Neuronal stem cell (in vitro differentiated cells): ENCODE measurements at regions not wholly inside any gene's neighbourhood (a gene's known extent, or its start where the extent isn't known, plus 50 kb on each side); places are given as distances from the start of the nearest gene placed in this dataset. TPM values are rescaled to one million over a fixed set of nuclear protein-coding genes. Genes with fewer than 3 reads are reported as not detected.

Experiments used
- DNase-seq: peaks from one replicate; pipeline ENCODE4 v3.0.0-alpha.2; 2013; ENCODE audit warnings: low spot score
- H2AFZ ChIP-seq: one replicate; pipeline ENCODE4 v1.6.1; 2013; ENCODE audit warnings: mild to moderate bottlenecking, low read length, inconsistent platforms
- H2AK5ac ChIP-seq: 2 replicates; pipeline ENCODE4 v1.6.1; 2013; ENCODE audit warnings: low read depth, mild to moderate bottlenecking, inconsistent platforms, low read length, moderate library complexity, mixed read lengths
- H2BK120ac ChIP-seq: 2 replicates; pipeline ENCODE4 v1.6.1; 2013; ENCODE audit warnings: low read depth, mild to moderate bottlenecking, inconsistent platforms, low read length, moderate library complexity, mixed read lengths
- H2BK12ac ChIP-seq: one replicate; pipeline ENCODE4 v1.6.1; 2013; ENCODE audit warnings: low read length, inconsistent platforms
- H2BK15ac ChIP-seq: 2 replicates; pipeline ENCODE4 v1.6.1; 2013; ENCODE audit warnings: mild to moderate bottlenecking, low read length, inconsistent platforms, mixed read lengths
- H2BK5ac ChIP-seq: one replicate; pipeline ENCODE4 v1.6.1; 2013; ENCODE audit warnings: inconsistent platforms, mild to moderate bottlenecking, low read length, moderate library complexity
- H3K14ac ChIP-seq: one replicate; pipeline ENCODE4 v1.6.1; 2013; ENCODE audit warnings: low read length, inconsistent platforms
- H3K18ac ChIP-seq: 2 replicates; pipeline ENCODE4 v1.6.1; 2013; ENCODE audit warnings: low read length, inconsistent platforms
- H3K23ac ChIP-seq: 2 replicates; pipeline ENCODE4 v1.6.1; 2013; ENCODE audit warnings: low read depth, mild to moderate bottlenecking, mixed read lengths, low read length, inconsistent platforms; ENCODE audit not compliant: poor library complexity
- H3K27ac ChIP-seq: replicated peaks from 3 replicates; pipeline ENCODE4 v1.5.1; 2013; ENCODE audit warnings: low read length, inconsistent platforms
- H3K27me3 ChIP-seq, 3 experiments: 2 replicates each; pipeline ENCODE4 v1.6.1; 2013; ENCODE audit warnings: low read length in 3 of 3, mild to moderate bottlenecking in 2 of 3, inconsistent platforms in 1 of 3, low read depth in 1 of 3, mixed read lengths in 1 of 3, moderate library complexity in 1 of 3; ENCODE audit not compliant: control insufficient read depth in 3 of 3, insufficient read depth in 3 of 3
- H3K36me3 ChIP-seq, 2 donors: replicated peaks in 1 of 2; 2 replicates each; pipeline ENCODE4 v1.6.1; 2013; ENCODE audit warnings: low read length in 2 of 2; ENCODE audit not compliant: control insufficient read depth in 2 of 2, insufficient read depth in 2 of 2
- H3K4ac ChIP-seq: 2 replicates; pipeline ENCODE4 v1.6.1; 2013; ENCODE audit warnings: inconsistent platforms, mild to moderate bottlenecking, low read length, moderate library complexity
- H3K4me1 ChIP-seq, 2 donors: 1 replicate in 1 of 2; 2 replicates in 1 of 2; pipeline ENCODE4 v1.6.1; 2013; ENCODE audit warnings: low read length in 2 of 2, low read depth in 1 of 2; ENCODE audit not compliant: control insufficient read depth in 2 of 2, insufficient read depth in 1 of 2
- H3K4me2 ChIP-seq: one replicate; pipeline ENCODE4 v1.6.1; 2013; ENCODE audit warnings: mild to moderate bottlenecking, low read length, inconsistent platforms; ENCODE audit not compliant: insufficient read depth, poor library complexity, severe bottlenecking
- H3K4me3 ChIP-seq, 2 donors: 2 replicates each; pipeline ENCODE4 v1.5.1; 2013; ENCODE audit warnings: low read length in 2 of 2, mild to moderate bottlenecking in 2 of 2, inconsistent platforms in 1 of 2, moderate library complexity in 1 of 2
- H3K79me1 ChIP-seq: one replicate; pipeline ENCODE4 v1.6.1; 2013; ENCODE audit warnings: low read depth, mild to moderate bottlenecking, inconsistent platforms, low read length, moderate library complexity
- H3K9ac ChIP-seq: one replicate; pipeline ENCODE4 v1.6.1; 2013; ENCODE audit warnings: mild to moderate bottlenecking, low read depth, low read length, inconsistent platforms; ENCODE audit not compliant: poor library complexity
- H3K9me3 ChIP-seq, 2 donors: replicated peaks in 1 of 2; 2 replicates each; pipeline versions ENCODE3 to v1.6.1; 2013; ENCODE audit warnings: low read length in 2 of 2, mild to moderate bottlenecking in 2 of 2, inconsistent platforms in 1 of 2, low read depth in 1 of 2, mixed read lengths in 1 of 2, moderate library complexity in 1 of 2; ENCODE audit not compliant: control insufficient read depth in 2 of 2, insufficient read depth in 1 of 2
- H4K8ac ChIP-seq: one replicate; pipeline ENCODE4 v1.6.1; 2013; ENCODE audit warnings: low read depth, mild to moderate bottlenecking, inconsistent platforms, low read length, moderate library complexity
- H4K91ac ChIP-seq: one replicate; pipeline ENCODE4 v1.6.1; 2013; ENCODE audit warnings: low read length, low read depth, mild to moderate bottlenecking, inconsistent platforms; ENCODE audit not compliant: poor library complexity
- WGBS, 2 donors: extraction: QIAGEN DNeasy Blood & Tissue Kit; methylation state at CpG; one replicate each; pipeline ENCODE4 v1.1.7; 2013; ENCODE audit warnings: missing lambda C conversion rate in 2 of 2, mixed read lengths in 1 of 2; ENCODE audit not compliant: insufficient read length in 2 of 2, insufficient replicate concordance in 1 of 2; ENCODE audit errors: extremely low coverage in 2 of 2; 5-methylcytosine and 5-hydroxymethylcytosine counted together
- small RNA-seq: library from polyadenylated mRNA; stranded (forward); fragments of <200 nt; extraction: miRNeasy Mini kit (QIAGEN cat#:217004); gene quantifications from one replicate; pipeline ENCODE3, GENCODE V24; 2013; ENCODE audit not compliant: insufficient read depth

DNA sequence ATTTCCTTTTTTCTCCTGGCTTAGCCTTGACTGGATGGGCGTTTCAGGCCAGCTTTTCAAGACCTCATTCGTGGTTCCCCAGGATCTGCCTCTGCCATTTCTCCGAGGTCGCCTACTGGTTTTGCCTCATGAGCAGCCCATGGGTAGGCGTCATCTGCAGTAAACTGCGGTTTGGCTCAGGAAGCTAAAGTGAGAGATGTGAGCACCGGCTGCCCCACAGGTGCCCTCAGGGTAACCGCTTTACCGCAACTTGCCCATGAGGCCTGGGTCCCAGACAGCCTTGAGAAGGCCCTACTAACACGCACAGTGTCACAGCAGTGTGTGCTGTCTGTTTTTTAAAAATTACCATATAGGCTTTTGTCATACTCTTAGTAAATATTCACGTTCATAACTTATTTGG is 53.4 kb upstream of the TBXT start:
- Histone ChIP-seq H4K91ac (no peak overlapping the region), H3K23ac (no peak overlapping the region), H3K4me1 (no peaks in the 10 kb centered on the region), H4K8ac (no peak overlapping the region), H3K9me3 (no peaks in the 10 kb centered on the region), H3K18ac (no peak overlapping the region), H2BK5ac (no peak overlapping the region), H3K36me3 (no peaks in the 10 kb centered on the region), H3K14ac (no peak overlapping the region), H3K9ac (no peak overlapping the region), H3K79me1 (no peaks in the 10 kb centered on the region), H2BK15ac (no peak overlapping the region), H3K4ac (no peak overlapping the region), H2AFZ (no peak overlapping the region), H3K27ac (no peak overlapping the region), H2BK12ac (no peak overlapping the region), H3K27me3 (peaks cover 0 to 9% (median 2%) of the 10 kb centered on the region in 3 experiments), H3K4me3 (no peak overlapping the region), H3K4me2 (no peak overlapping the region), H2AK5ac (no peak overlapping the region), H2BK120ac (no peak overlapping the region)
- no CpG with 5 or more reads among the region's 11 CpGs for WGBS, 2 donors
- DNase-seq, result no peak

Small RNA genes in the stretch of these regions (small RNA-seq; reads per million reads assigned to genes)
- gene AL121956.5, result not detected
- not detected for gene GNG5P1
